ENCODE measurements at regions not wholly inside any gene's neighbourhood (a gene's known extent, or its start where the extent isn't known, plus 50 kb on each side); places are given as distances from the start of the nearest gene placed in this dataset.
"Not testable (repeated sequence)": the region's sequence is repeated elsewhere in the genome, so short reads cannot be mapped to it uniquely, and the experiment has no call there.

DNA sequence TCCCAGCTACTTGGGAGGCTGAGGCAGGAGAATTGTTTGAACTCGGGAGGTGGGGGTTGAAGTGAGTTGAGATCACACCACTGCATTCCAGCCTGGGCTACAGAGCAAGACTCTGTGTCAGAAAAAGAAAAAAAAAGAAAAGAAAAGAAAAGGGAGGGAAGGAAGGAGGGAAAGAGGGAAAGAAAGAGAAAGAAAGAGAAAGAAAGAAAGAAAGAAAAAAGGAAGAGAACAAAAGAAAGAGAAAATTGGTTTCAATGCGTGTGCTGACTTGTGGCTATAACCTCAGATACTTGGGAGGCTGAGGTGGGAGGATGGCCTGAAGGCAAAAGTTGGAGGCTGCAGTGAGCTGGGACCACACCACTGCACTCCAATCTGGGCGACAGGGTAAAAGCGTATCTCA is 128.4 kb upstream of the TBX3 start:
- Mint-ChIP-seq H3K36me3 (ENCODE audit: low read depth) (no peaks in the 10 kb centered on the region), H3K9me3 (no peaks in the 10 kb centered on the region), H3K4me1 (ENCODE audit: low read depth) (no peaks in the 10 kb centered on the region), H3K27me3 (ENCODE audit: insufficient read depth) (no peaks in the 10 kb centered on the region; the same call in 1 of the 2 replicates), H3K27ac (no peak overlapping the region), H3K4me3 (no peak overlapping the region)
- TF ChIP-seq, protein P1, sequence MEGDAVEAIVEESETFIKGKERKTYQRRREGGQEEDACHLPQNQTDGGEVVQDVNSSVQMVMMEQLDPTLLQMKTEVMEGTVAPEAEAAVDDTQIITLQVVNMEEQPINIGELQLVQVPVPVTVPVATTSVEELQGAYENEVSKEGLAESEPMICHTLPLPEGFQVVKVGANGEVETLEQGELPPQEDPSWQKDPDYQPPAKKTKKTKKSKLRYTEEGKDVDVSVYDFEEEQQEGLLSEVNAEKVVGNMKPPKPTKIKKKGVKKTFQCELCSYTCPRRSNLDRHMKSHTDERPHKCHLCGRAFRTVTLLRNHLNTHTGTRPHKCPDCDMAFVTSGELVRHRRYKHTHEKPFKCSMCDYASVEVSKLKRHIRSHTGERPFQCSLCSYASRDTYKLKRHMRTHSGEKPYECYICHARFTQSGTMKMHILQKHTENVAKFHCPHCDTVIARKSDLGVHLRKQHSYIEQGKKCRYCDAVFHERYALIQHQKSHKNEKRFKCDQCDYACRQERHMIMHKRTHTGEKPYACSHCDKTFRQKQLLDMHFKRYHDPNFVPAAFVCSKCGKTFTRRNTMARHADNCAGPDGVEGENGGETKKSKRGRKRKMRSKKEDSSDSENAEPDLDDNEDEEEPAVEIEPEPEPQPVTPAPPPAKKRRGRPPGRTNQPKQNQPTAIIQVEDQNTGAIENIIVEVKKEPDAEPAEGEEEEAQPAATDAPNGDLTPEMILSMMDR (IDR thresholded peaks at IDR 0.05) = no peak
- no peak for DNase-seq

DNA sequence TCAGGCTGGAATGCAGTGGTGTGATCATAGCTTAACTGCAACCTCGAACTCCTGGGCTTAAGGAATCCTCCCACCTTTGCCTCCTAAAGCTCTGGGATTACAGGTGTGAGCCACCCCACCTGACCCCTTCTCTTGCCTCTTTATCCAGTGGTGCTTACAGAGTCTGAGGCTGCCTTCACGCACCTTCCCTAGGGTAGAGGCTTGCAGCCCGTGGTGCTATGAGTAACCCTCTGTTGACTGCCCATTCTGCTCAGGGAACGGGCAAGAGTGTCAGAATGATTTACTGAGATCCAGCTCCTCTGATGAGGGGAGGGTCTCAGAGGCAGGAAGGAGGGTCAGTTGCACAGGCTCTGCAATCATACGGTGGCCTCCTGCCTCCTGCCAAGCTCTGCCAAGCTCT is 125.1 kb upstream of the TBX3 start:
- no peaks in the 10 kb centered on the region for H3K36me3 Mint-ChIP-seq (ENCODE audit: low read depth)
- DNase-seq = no peak
- H3K9me3 Mint-ChIP-seq = no peaks in the 10 kb centered on the region
- H3K4me1 Mint-ChIP-seq (ENCODE audit: low read depth) = no peaks in the 10 kb centered on the region
- no peak overlapping the region for H3K4me3 Mint-ChIP-seq
- no peak overlapping the region for H3K27ac Mint-ChIP-seq
- TF ChIP-seq, protein P1 (IDR thresholded peaks at IDR 0.05) = no peak
- H3K27me3 Mint-ChIP-seq (ENCODE audit: insufficient read depth) = no peaks in the 10 kb centered on the region; the same call in 1 of the 2 replicates

DNA sequence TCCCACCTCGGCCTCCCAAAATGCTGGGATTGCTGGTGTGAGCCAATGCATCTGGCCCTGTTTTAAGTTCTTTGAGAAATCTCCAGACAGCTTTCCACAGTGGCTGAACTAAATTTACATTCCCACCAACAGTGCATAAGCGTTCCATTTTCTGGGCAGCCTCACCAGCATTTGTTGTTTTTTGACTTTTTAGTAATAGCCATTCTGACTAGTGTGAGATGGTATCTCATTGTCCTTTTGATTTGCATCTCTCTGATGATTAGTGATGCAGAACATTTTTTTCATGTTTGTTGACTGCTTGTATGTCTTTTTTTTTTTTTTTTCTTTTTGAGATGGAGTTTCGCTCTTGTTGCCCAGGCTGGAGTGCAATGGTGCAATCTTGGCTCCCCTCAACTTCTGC is 117.4 kb upstream of the TBX3 start:
- not testable (repeated sequence) for H3K4me3 Mint-ChIP-seq; H3K9me3 Mint-ChIP-seq; H3K36me3 Mint-ChIP-seq (ENCODE audit: low read depth); H3K27me3 Mint-ChIP-seq (ENCODE audit: insufficient read depth)
- peaks cover 27% of the 10 kb centered on the region for H3K4me1 Mint-ChIP-seq (ENCODE audit: low read depth)
- DNase-seq = peak; percentile 9
- H3K27ac Mint-ChIP-seq = peak overlapping the region; percentile 29; the same call in 1 of the 2 replicates

DNA sequence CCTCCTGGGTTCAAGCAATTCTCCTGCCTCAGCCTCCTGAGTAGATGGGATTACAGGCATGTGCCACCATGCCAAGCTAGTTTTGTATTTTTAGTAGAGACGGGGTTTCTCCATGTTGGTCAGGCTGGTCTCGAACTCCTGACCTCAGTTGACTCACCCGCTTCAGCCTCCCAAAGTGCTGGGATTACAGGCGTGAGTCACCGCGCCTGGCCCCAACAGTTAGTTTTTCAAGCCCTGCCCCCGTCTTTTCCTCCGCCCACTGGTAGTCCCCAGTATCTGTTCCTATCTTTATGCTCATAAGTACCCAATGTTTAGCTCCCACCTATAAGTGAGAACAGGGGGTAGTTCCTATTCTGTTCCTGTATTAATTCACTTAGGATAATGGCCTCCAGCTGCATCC is 116.6 kb upstream of the TBX3 start:
- DNase-seq = peak; percentile 41
- Mint-ChIP-seq H3K27ac (peak overlapping the region; percentile 81; the same call in 1 of the 2 replicates), H3K4me1 (ENCODE audit: low read depth) (peaks cover 27% of the 10 kb centered on the region)
- not testable (repeated sequence) for H3K4me3 Mint-ChIP-seq; H3K36me3 Mint-ChIP-seq (ENCODE audit: low read depth); H3K27me3 Mint-ChIP-seq (ENCODE audit: insufficient read depth); H3K9me3 Mint-ChIP-seq

DNA sequence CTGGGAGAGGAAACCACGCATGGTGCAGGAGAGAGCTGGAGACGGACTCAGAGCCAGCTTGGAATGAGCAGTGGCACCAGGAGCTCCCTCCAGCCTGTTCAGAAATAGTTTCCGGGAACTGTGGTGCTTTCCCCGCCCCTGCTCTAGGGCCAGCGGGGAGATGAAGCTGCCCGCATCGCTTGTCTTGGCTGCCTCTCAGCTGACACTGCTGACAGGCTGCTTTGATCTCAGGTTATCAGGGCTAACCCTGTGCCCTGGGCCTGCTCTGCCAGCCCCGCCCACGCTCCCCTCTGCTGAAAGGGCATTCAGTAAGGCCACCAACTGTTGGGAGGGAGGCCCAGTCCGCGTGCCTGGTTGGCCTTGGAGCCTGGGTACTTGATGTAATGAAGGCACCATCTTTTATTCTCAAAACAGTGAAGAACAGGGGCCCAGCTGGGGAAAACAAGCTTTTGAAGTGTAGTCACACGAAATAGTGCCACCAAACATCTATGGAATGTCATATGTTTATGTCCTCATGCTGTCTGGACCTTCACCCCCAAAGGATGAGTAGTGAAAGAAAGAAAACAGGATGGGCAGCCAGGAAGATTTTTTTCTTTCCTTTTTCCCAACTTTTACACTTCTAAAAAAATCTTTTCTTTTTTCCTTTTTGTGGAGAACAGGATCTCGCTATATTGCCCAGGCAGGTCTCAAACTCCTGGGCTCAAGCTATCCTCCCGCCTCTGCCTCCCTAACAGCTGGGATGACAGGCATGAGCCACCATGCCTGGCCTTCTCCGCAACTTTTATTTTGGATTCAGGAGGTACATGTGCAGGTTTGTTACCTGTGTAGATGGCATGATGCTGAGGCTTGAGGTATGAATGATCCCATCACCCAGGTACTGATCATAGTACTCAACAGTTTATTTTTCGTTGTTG is 115.9 kb upstream of the TBX3 start:
- Mint-ChIP-seq H3K27ac (peak overlapping the region; percentile 81), H3K27me3 (ENCODE audit: insufficient read depth) (peaks cover 1% of the 10 kb centered on the region; the same call in 1 of the 2 replicates), H3K4me3 (no peak overlapping the region), H3K36me3 (ENCODE audit: low read depth) (no peaks in the 10 kb centered on the region; the same call in 1 of the 2 replicates), H3K4me1 (ENCODE audit: low read depth) (peaks cover 27% of the 10 kb centered on the region), H3K9me3 (no peaks in the 10 kb centered on the region)
- TF ChIP-seq, protein P1 (IDR thresholded peaks at IDR 0.05) = no peak
- peak; percentile 26 for DNase-seq

DNA sequence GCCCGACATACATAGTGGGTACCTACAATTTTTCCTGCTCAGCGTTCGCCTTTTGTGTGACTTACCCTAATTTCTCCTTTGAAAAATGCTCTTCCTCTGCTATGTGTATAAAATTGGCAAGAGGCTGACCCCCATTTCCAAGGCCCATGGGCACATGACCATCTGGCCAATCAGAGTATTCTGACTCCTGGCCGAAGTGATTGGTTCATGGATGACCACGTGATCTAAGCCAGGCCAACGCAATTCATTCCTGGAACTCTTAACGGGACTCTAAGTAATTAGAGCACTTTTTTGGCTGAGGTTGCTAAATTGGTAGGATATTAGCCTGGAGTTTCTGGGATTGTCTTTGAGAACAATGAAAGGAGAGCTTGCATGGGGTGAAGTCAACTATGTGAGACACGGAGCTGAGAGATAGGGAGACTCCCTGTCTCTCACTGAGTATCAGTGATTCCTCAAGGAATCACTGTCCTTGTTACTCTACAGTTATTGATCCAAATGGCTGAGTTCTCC is 110.1 kb upstream of the TBX3 start:
- TF ChIP-seq, protein P1 (IDR thresholded peaks at IDR 0.05) = no peak
- H3K27me3 Mint-ChIP-seq (ENCODE audit: insufficient read depth) = no peaks in the 10 kb centered on the region; the same call in 1 of the 2 replicates
- no peak overlapping the region for H3K27ac Mint-ChIP-seq
- H3K9me3 Mint-ChIP-seq = no peaks in the 10 kb centered on the region
- H3K4me1 Mint-ChIP-seq (ENCODE audit: low read depth) = peaks cover 7% of the 10 kb centered on the region
- no peaks in the 10 kb centered on the region for H3K36me3 Mint-ChIP-seq (ENCODE audit: low read depth)
- DNase-seq = no peak
- H3K4me3 Mint-ChIP-seq = no peak overlapping the region
